ENCODE measurements at regions not wholly inside any gene's neighbourhood (a gene's known extent, or its start where the extent isn't known, plus 50 kb on each side); places are given as distances from the start of the nearest gene placed in this dataset.
"Not testable (repeated sequence)": the region's sequence is repeated elsewhere in the genome, so short reads cannot be mapped to it uniquely, and the experiment has no call there.

GRCh38 chr2:4695281-4695861 is 992.0 kb downstream of the DCDC2C start:
- DNase-seq (ENCODE audit: low read depth), result no peak

- no peak for DNase-seq (ENCODE audit: low read depth)
Observed at GRCh38 chr2:4715065-4715464, 977.1 kb upstream of the SOX11 start.

GRCh38 chr2:4718777-4719176 is 973.4 kb upstream of the SOX11 start:
- no peak for DNase-seq (ENCODE audit: low read depth)

GRCh38 chr2:4725618-4726017 is 966.6 kb upstream of the SOX11 start:
- DNase-seq (ENCODE audit: low read depth), result no peak

- DNase-seq (ENCODE audit: low read depth), result no peak
Observed at GRCh38 chr2:4732560-4732959, 959.6 kb upstream of the SOX11 start.

GRCh38 chr2:4745056-4745991 is 946.9 kb upstream of the SOX11 start:
- no peak for DNase-seq (ENCODE audit: low read depth)

- no peak for DNase-seq (ENCODE audit: low read depth)
Observed at GRCh38 chr2:4753721-4754120, 938.5 kb upstream of the SOX11 start.

- no peak for DNase-seq (ENCODE audit: low read depth)
Observed at GRCh38 chr2:4762951-4763376, 929.2 kb upstream of the SOX11 start.

- no peak for DNase-seq (ENCODE audit: low read depth)
Observed at GRCh38 chr2:4765787-4766530, 926.2 kb upstream of the SOX11 start.

GRCh38 chr2:4775668-4776067 is 916.5 kb upstream of the SOX11 start:
- DNase-seq (ENCODE audit: low read depth), result no peak

GRCh38 chr2:4780679-4781078 is 911.5 kb upstream of the SOX11 start:
- no peak for DNase-seq (ENCODE audit: low read depth)

GRCh38 chr2:4782647-4783046 is 909.5 kb upstream of the SOX11 start:
- no peak for DNase-seq (ENCODE audit: low read depth)

- no peak for DNase-seq (ENCODE audit: low read depth)
Observed at GRCh38 chr2:4791488-4791887, 900.7 kb upstream of the SOX11 start.

GRCh38 chr2:4792126-4792525 is 900.1 kb upstream of the SOX11 start:
- no peak for DNase-seq (ENCODE audit: low read depth)

- no peak for DNase-seq (ENCODE audit: low read depth)
Observed at GRCh38 chr2:4803396-4803795, 888.8 kb upstream of the SOX11 start.

GRCh38 chr2:4814137-4814536 is 878.0 kb upstream of the SOX11 start:
- DNase-seq (ENCODE audit: low read depth), result not testable (repeated sequence)

- no peak for DNase-seq (ENCODE audit: low read depth)
Observed at GRCh38 chr2:4827836-4828235, 864.3 kb upstream of the SOX11 start.

GRCh38 chr2:4828682-4829374 is 863.4 kb upstream of the SOX11 start:
- DNase-seq (ENCODE audit: low read depth), result no peak

- no peak for DNase-seq (ENCODE audit: low read depth)
Observed at GRCh38 chr2:4831751-4832150, 860.4 kb upstream of the SOX11 start.

- no peak for DNase-seq (ENCODE audit: low read depth)
Observed at GRCh38 chr2:4832642-4833041, 859.5 kb upstream of the SOX11 start.

GRCh38 chr2:4838626-4839025 is 853.6 kb upstream of the SOX11 start:
- DNase-seq (ENCODE audit: low read depth), result no peak

GRCh38 chr2:4840791-4841190 is 851.4 kb upstream of the SOX11 start:
- DNase-seq (ENCODE audit: low read depth), result no peak
